ENCODE measurements at regions not wholly inside any gene's neighbourhood (a gene's known extent, or its start where the extent isn't known, plus 50 kb on each side); places are given as distances from the start of the nearest gene placed in this dataset.
"Not testable (repeated sequence)": the region's sequence is repeated elsewhere in the genome, so short reads cannot be mapped to it uniquely, and the experiment has no call there.

GRCh38 chr7:10593080-10593479, 380.6 kb upstream of the PHF14 start:
- no peak for DNase-seq (ENCODE audit: low spot score)

- DNase-seq (ENCODE audit: low spot score) = no peak
Observed at GRCh38 chr7:10596827-10597226, 376.8 kb upstream of the PHF14 start.

GRCh38 chr7:10604128-10604527, 369.5 kb upstream of the PHF14 start:
- no peak for DNase-seq (ENCODE audit: low spot score)

GRCh38 chr7:10612950-10613349, 360.7 kb upstream of the PHF14 start:
- DNase-seq (ENCODE audit: low spot score) = no peak

- no peak for DNase-seq (ENCODE audit: low spot score)
Observed at GRCh38 chr7:10618953-10619352, 354.7 kb upstream of the PHF14 start.

GRCh38 chr7:10632712-10633111, 341.0 kb upstream of the PHF14 start:
- DNase-seq (ENCODE audit: low spot score) = no peak

- no peak for DNase-seq (ENCODE audit: low spot score)
Observed at GRCh38 chr7:10634239-10634638, 339.4 kb upstream of the PHF14 start.

- no peak for DNase-seq (ENCODE audit: low spot score)
Observed at GRCh38 chr7:10637991-10638390, 335.7 kb upstream of the PHF14 start.

GRCh38 chr7:10643545-10643944, 330.1 kb upstream of the PHF14 start:
- no peak for DNase-seq (ENCODE audit: low spot score)

GRCh38 chr7:10644849-10645248, 328.8 kb upstream of the PHF14 start:
- DNase-seq (ENCODE audit: low spot score) = no peak

- DNase-seq (ENCODE audit: low spot score) = no peak
Observed at GRCh38 chr7:10646194-10646593, 327.5 kb upstream of the PHF14 start.

- no peak for DNase-seq (ENCODE audit: low spot score)
Observed at GRCh38 chr7:10648289-10648688, 325.4 kb upstream of the PHF14 start.

- not testable (repeated sequence) for DNase-seq (ENCODE audit: low spot score)
Observed at GRCh38 chr7:10649120-10649519, 324.6 kb upstream of the PHF14 start.

GRCh38 chr7:10655031-10655430, 318.6 kb upstream of the PHF14 start:
- no peak for DNase-seq (ENCODE audit: low spot score)

- no peak for DNase-seq (ENCODE audit: low spot score)
Observed at GRCh38 chr7:10657201-10657600, 316.5 kb upstream of the PHF14 start.

GRCh38 chr7:10657837-10658236, 315.8 kb upstream of the PHF14 start:
- no peak for DNase-seq (ENCODE audit: low spot score)

- no peak for DNase-seq (ENCODE audit: low spot score)
Observed at GRCh38 chr7:10662491-10662890, 311.2 kb upstream of the PHF14 start.

- no peak for DNase-seq (ENCODE audit: low spot score)
Observed at GRCh38 chr7:10662982-10663884, 310.4 kb upstream of the PHF14 start.

GRCh38 chr7:10672186-10672585, 301.5 kb upstream of the PHF14 start:
- no peak for DNase-seq (ENCODE audit: low spot score)

- no peak for DNase-seq (ENCODE audit: low spot score)
Observed at GRCh38 chr7:10677211-10677610, 296.5 kb upstream of the PHF14 start.

- DNase-seq (ENCODE audit: low spot score) = no peak
Observed at GRCh38 chr7:10677668-10678232, 295.9 kb upstream of the PHF14 start.

- no peak for DNase-seq (ENCODE audit: low spot score)
Observed at GRCh38 chr7:10684606-10685005, 289.1 kb upstream of the PHF14 start.

GRCh38 chr7:10685040-10685439, 288.6 kb upstream of the PHF14 start:
- no peak for DNase-seq (ENCODE audit: low spot score)

GRCh38 chr7:10688544-10688943, 285.1 kb upstream of the PHF14 start:
- no peak for DNase-seq (ENCODE audit: low spot score)

Data from hematopoietic multipotent progenitor cell treated with erythropoietin and hydrocortisone succinate and interleukin-3 and kit ligand, for 15 days (in vitro differentiated cells).